Hepatocyte (in vitro differentiated cells): ENCODE measurements at regions not wholly inside any gene's neighbourhood (a gene's known extent, or its start where the extent isn't known, plus 50 kb on each side); places are given as distances from the start of the nearest gene placed in this dataset.
"Not testable (repeated sequence)": the region's sequence is repeated elsewhere in the genome, so short reads cannot be mapped to it uniquely, and the experiment has no call there.

Source experiments
- DNase-seq: peaks from one replicate; pipeline ENCODE4 v3.0.0-alpha.2; 2016; ENCODE audit warnings: low spot score
- H2AFZ ChIP-seq: fragments of 200-600 bp; sonication (generic); 2 replicates; pipeline ENCODE4 v1.6.0; 2016; ENCODE audit warnings: antibody characterized with exemption, mild to moderate bottlenecking
- H3K27ac ChIP-seq: fragments of 200-600 bp; sonication (generic); 2 replicates; pipeline ENCODE4 v1.5.1; 2016; ENCODE audit warnings: mild to moderate bottlenecking
- H3K27me3 ChIP-seq: fragments of 200-600 bp; sonication (generic); 2 replicates; pipeline ENCODE4 v1.6.1; 2016
- H3K36me3 ChIP-seq: fragments of 200-600 bp; sonication (generic); replicated peaks from 2 replicates; pipeline ENCODE4 v1.5.1; 2016; ENCODE audit warnings: low read depth; ENCODE audit not compliant: insufficient read depth
- H3K4me1 ChIP-seq: fragments of 200-600 bp; sonication (generic); 2 replicates; pipeline ENCODE4 v1.5.1; 2016; ENCODE audit warnings: mild to moderate bottlenecking, moderate library complexity; ENCODE audit not compliant: insufficient read depth
- H3K4me2 ChIP-seq: fragments of 200-600 bp; sonication (generic); 2 replicates; pipeline ENCODE4 v1.6.0; 2016
- H3K4me3 ChIP-seq: fragments of 200-600 bp; sonication (generic); 2 replicates; pipeline ENCODE4 v1.5.1; 2016; ENCODE audit warnings: mild to moderate bottlenecking
- H3K79me2 ChIP-seq: fragments of 200-600 bp; sonication (generic); 2 replicates; pipeline ENCODE4 v1.6.0; 2017; ENCODE audit warnings: mild to moderate bottlenecking
- H3K9me2 ChIP-seq: fragments of 200-600 bp; sonication (generic); replicated peaks from 2 replicates; pipeline ENCODE4 v1.6.0; 2017; ENCODE audit warnings: mild to moderate bottlenecking; ENCODE audit not compliant: insufficient read depth
- H3K9me3 ChIP-seq: fragments of 200-600 bp; sonication (generic); 2 replicates; pipeline ENCODE4 v1.5.1; 2016; ENCODE audit warnings: low read depth, mild to moderate bottlenecking
- H4K20me1 ChIP-seq: fragments of 200-600 bp; sonication (generic); 2 replicates; pipeline ENCODE4 v1.6.0; 2016; ENCODE audit warnings: mild to moderate bottlenecking; ENCODE audit not compliant: insufficient read depth, poor library complexity, severe bottlenecking
- EZH2 ChIP-seq: fragments of 200-600 bp; sonication (generic); IDR thresholded peaks from 2 replicates; pipeline ENCODE4 v1.6.1; 2016; ENCODE audit warnings: antibody characterized with exemption, mild to moderate bottlenecking, borderline replicate concordance
- EZH2phosphoT487 ChIP-seq: fragments of 200-600 bp; sonication (generic); IDR thresholded peaks from one replicate; pipeline ENCODE4 v1.6.1; 2018; ENCODE audit warnings: antibody characterized with exemption, mild to moderate bottlenecking, low read depth, moderate library complexity; ENCODE audit not compliant: unreplicated experiment, severe bottlenecking
- WGBS: methylation state at CpG from one replicate; pipeline ENCODE4 v1.1.6; 2016; ENCODE audit warnings: low lambda C conversion rate; ENCODE audit errors: missing lambda C conversion rate; 5-methylcytosine and 5-hydroxymethylcytosine counted together
- TF ChIP-seq, protein P1 (sequence below): fragments of 200-600 bp; sonication (generic); IDR thresholded peaks from 2 replicates; pipeline ENCODE4 v1.5.1; 2016; ENCODE audit warnings: antibody characterized with exemption, mild to moderate bottlenecking; ENCODE audit not compliant: poor library complexity

DNA sequence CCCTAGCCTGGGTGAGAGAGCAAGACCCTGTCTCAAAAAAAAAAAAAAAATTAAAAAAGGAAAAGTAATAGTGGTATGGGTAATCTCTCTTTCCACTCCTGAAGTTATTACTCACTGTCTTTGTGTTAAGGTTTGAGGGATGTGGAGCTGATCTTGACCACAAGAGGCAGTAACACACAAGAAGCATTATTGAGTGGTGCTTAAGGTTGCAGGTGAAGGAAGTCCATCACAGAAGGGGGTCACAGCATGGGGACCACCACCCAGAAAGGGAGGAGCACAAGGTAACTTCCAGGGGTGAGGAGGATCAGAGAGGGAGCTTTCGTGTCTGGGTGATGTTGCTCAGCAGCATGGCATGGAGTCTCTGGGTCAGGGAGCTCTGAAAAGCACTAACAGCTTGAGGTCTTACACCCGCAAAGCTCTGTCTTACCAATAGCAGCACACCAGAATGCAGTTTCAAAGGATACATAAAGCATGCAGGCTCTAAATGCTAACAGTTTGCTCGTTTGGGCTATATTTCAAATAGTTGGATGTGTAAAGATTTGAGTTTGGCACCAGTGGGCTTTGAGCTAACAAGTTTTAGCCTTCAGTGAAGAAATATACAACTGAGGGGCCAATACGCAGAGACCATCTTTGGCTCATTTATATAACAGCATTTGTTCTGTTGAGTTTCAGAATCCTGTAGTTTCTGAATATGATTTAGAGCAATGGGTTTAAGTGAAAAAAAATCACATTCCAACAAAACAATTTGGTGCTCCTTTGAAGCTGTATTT, 100.4 kb upstream of the DNAJC1 start:
- Histone ChIP-seq H3K9me2 (no peaks in the 10 kb centered on the region), H3K9me3 (no peaks in the 10 kb centered on the region), H3K4me2 (no peak overlapping the region), H2AFZ (no peak overlapping the region), H3K27me3 (no peaks in the 10 kb centered on the region), H4K20me1 (no peaks in the 10 kb centered on the region), H3K27ac (no peak overlapping the region), H3K79me2 (no peaks in the 10 kb centered on the region), H3K4me3 (no peak overlapping the region), H3K4me1 (no peaks in the 10 kb centered on the region), H3K36me3 (no peaks in the 10 kb centered on the region)
- TF ChIP-seq EZH2 (no peak), EZH2phosphoT487 (no peak)
- TF ChIP-seq, protein P1, sequence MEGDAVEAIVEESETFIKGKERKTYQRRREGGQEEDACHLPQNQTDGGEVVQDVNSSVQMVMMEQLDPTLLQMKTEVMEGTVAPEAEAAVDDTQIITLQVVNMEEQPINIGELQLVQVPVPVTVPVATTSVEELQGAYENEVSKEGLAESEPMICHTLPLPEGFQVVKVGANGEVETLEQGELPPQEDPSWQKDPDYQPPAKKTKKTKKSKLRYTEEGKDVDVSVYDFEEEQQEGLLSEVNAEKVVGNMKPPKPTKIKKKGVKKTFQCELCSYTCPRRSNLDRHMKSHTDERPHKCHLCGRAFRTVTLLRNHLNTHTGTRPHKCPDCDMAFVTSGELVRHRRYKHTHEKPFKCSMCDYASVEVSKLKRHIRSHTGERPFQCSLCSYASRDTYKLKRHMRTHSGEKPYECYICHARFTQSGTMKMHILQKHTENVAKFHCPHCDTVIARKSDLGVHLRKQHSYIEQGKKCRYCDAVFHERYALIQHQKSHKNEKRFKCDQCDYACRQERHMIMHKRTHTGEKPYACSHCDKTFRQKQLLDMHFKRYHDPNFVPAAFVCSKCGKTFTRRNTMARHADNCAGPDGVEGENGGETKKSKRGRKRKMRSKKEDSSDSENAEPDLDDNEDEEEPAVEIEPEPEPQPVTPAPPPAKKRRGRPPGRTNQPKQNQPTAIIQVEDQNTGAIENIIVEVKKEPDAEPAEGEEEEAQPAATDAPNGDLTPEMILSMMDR: peak; percentile 24
- WGBS: 78% methylated on average over 4 of the region's 4 CpGs
- DNase-seq: no peak

DNA sequence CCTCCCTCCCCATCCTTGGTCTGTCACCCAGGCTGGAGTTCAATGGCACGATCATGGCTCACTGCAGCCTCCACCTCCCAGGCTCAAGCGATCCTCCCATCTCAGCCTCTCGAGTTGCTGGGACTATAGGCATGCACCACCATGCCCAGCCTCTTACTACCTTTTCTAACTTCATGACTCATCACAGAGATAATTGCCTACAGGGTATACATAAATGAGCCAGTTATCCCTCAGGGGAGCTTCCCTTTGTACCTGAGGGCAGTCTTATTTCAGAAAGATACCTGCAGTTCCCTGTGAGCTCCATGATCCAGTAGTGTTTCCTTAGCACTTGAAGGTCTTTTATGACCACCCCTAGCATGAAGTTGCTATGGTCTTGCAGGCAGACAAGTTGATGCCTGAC, 94.2 kb upstream of the DNAJC1 start:
- Histone ChIP-seq H3K4me1 (no peaks in the 10 kb centered on the region), H3K4me3 (no peak overlapping the region), H3K9me2 (no peaks in the 10 kb centered on the region), H2AFZ (no peak overlapping the region), H3K27me3 (no peaks in the 10 kb centered on the region), H3K27ac (no peak overlapping the region), H3K9me3 (no peaks in the 10 kb centered on the region), H3K36me3 (no peaks in the 10 kb centered on the region), H3K79me2 (no peaks in the 10 kb centered on the region), H3K4me2 (no peak overlapping the region), H4K20me1 (no peaks in the 10 kb centered on the region)
- DNase-seq: no peak
- 96% methylated on average over 3 of the region's 3 CpGs for WGBS
- no peak for TF ChIP-seq EZH2phosphoT487
- no peak for TF ChIP-seq EZH2
- TF ChIP-seq, protein P1: no peak

DNA sequence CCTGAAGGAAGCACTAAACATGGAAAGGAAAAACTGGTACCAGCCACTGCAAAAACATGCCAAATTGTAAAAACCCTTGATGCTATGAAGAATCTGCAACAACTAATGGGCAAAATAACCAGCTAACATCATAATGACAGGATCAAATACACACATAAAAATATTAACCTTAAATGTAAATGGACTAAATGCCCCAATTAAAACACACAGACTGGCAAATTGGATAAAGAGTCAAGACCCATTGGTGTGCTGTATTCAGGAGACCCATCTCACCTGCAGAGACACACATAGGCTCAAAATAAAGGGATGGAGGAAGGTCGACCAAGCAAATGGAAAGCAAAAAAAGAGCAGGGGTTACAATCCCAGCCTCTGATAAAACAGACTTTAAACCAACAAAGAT, 87.7 kb upstream of the DNAJC1 start:
- DNase-seq, H2AFZ ChIP-seq, H3K9me3 ChIP-seq, H4K20me1 ChIP-seq, H3K27me3 ChIP-seq, H3K4me2 ChIP-seq, H3K36me3 ChIP-seq, H3K4me3 ChIP-seq, H3K27ac ChIP-seq, H3K79me2 ChIP-seq, H3K9me2 ChIP-seq: not testable (repeated sequence)
- WGBS: 52% methylated on average over 1 of the region's 1 CpG
- H3K4me1 ChIP-seq: peaks cover 12% of the 10 kb centered on the region

DNA sequence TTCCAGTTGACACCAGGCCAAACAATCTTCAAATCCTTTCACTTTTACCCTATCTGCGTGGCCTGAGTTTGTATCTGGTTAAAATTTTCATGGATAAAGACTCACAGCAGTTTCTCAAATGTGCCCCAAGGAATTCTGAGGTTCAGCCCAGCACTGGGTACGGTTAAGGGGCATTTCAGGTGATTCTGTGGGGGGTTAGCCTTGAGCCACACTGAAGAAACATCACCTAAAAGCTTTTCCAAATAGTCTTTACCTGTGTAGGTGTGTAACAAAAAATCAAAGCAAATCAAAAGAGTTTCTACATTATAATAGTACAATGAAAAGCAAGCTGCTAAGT, 83.8 kb upstream of the DNAJC1 start:
- 43% methylated on average over 2 of the region's 2 CpGs for WGBS
- no peaks in the 10 kb centered on the region for H3K36me3 ChIP-seq
- peak overlapping the region; percentile 62 for H3K27ac ChIP-seq
- TF ChIP-seq, protein P1: no peak
- TF ChIP-seq EZH2: no peak
- no peaks in the 10 kb centered on the region for H3K9me2 ChIP-seq
- no peaks in the 10 kb centered on the region for H3K27me3 ChIP-seq
- no peak overlapping the region for H3K4me3 ChIP-seq
- no peaks in the 10 kb centered on the region for H3K79me2 ChIP-seq
- H3K4me1 ChIP-seq: peaks cover 17% of the 10 kb centered on the region
- H3K9me3 ChIP-seq: no peaks in the 10 kb centered on the region
- no peaks in the 10 kb centered on the region for H4K20me1 ChIP-seq
- H2AFZ ChIP-seq: no peak overlapping the region
- H3K4me2 ChIP-seq: peak overlapping the region; percentile 57
- no peak for DNase-seq
